ENCODE measurements at regions not wholly inside any gene's neighbourhood (a gene's known extent, or its start where the extent isn't known, plus 50 kb on each side); places are given as distances from the start of the nearest gene placed in this dataset.
"Not testable (repeated sequence)": the region's sequence is repeated elsewhere in the genome, so short reads cannot be mapped to it uniquely, and the experiment has no call there.

- no peak overlapping the region for H3K4me3 ChIP-seq (ENCODE audit: low read depth, low read length)
- no peak for TF ChIP-seq CTCF (IDR thresholded peaks at IDR 0.05; ENCODE audit: low read depth, low read length, missing control alignments)
- no peak for DNase-seq (ENCODE audit: low read depth)
These were observed 735.6 kb downstream of the EPHA7 start for GRCh38 chr6:92683748-92684147.

- no peak overlapping the region for H3K4me3 ChIP-seq (ENCODE audit: low read depth, low read length)
- TF ChIP-seq CTCF (IDR thresholded peaks at IDR 0.05; ENCODE audit: low read depth, low read length, missing control alignments): no peak
- DNase-seq (ENCODE audit: low read depth): no peak
These were observed 736.6 kb downstream of the EPHA7 start for GRCh38 chr6:92682516-92683398.

- no peak for DNase-seq (ENCODE audit: low read depth)
- TF ChIP-seq CTCF (IDR thresholded peaks at IDR 0.05; ENCODE audit: low read depth, low read length, missing control alignments): no peak
- no peak overlapping the region for H3K4me3 ChIP-seq (ENCODE audit: low read depth, low read length)
These were observed 738.0 kb downstream of the EPHA7 start for GRCh38 chr6:92681401-92681800.

GRCh38 chr6:92671462-92671861 lies 747.9 kb downstream of the EPHA7 start:
- H3K4me3 ChIP-seq (ENCODE audit: low read depth, low read length); DNase-seq (ENCODE audit: low read depth): not testable (repeated sequence)

- DNase-seq (ENCODE audit: low read depth): no peak
These were observed 751.5 kb downstream of the EPHA7 start for GRCh38 chr6:92667843-92668242.

GRCh38 chr6:92648364-92649086 lies 770.8 kb downstream of the EPHA7 start:
- DNase-seq (ENCODE audit: low read depth): no peak
- no peak overlapping the region for H3K4me3 ChIP-seq (ENCODE audit: low read depth, low read length)
- TF ChIP-seq CTCF (IDR thresholded peaks at IDR 0.05; ENCODE audit: low read depth, low read length, missing control alignments): no peak

More at GRCh38 chr6:92667843-92668242, 751.5 kb downstream of the EPHA7 start:
- H3K4me3 ChIP-seq (ENCODE audit: low read depth, low read length): no peak overlapping the region
- TF ChIP-seq CTCF (IDR thresholded peaks at IDR 0.05; ENCODE audit: low read depth, low read length, missing control alignments): no peak

- H3K4me3 ChIP-seq (ENCODE audit: low read depth, low read length): no peak overlapping the region
- no peak for TF ChIP-seq CTCF (IDR thresholded peaks at IDR 0.05; ENCODE audit: low read depth, low read length, missing control alignments)
- DNase-seq (ENCODE audit: low read depth): no peak
These were observed 771.7 kb downstream of the EPHA7 start for GRCh38 chr6:92647630-92648029.
